ENCODE measurements at regions not wholly inside any gene's neighbourhood (a gene's known extent, or its start where the extent isn't known, plus 50 kb on each side); places are given as distances from the start of the nearest gene placed in this dataset.
A peak's percentile ranks its signal among the peaks of the same experiment; 100 is the strongest.
"Not testable (repeated sequence)": the region's sequence is repeated elsewhere in the genome, so short reads cannot be mapped to it uniquely, and the experiment has no call there.

GRCh38 chr5:124502551-124502950 lies 243.9 kb downstream of the ZNF608 start:
- in situ Hi-C loops (cut with HindIII; ENCODE audit: low sequenced_read_pairs) = no loop called here
- DNase-seq (ENCODE audit: low spot score) = no peak

GRCh38 chr5:124499818-124500217 lies 246.6 kb downstream of the ZNF608 start:
- DNase-seq (ENCODE audit: low spot score); in situ Hi-C loops (cut with HindIII; ENCODE audit: low sequenced_read_pairs): not testable (repeated sequence)

- DNase-seq (ENCODE audit: low spot score); in situ Hi-C loops (cut with HindIII; ENCODE audit: low sequenced_read_pairs): not testable (repeated sequence)
These were observed 249.5 kb downstream of the ZNF608 start for GRCh38 chr5:124496968-124497367.

GRCh38 chr5:124494540-124495116 lies 251.8 kb downstream of the ZNF608 start:
- in situ Hi-C loops (cut with HindIII; ENCODE audit: low sequenced_read_pairs) = no loop called here

GRCh38 chr5:124492444-124493224 lies 253.8 kb downstream of the ZNF608 start:
- DNase-seq (ENCODE audit: low spot score) = no peak
- in situ Hi-C loops (cut with HindIII; ENCODE audit: low sequenced_read_pairs) = no loop called here

More at GRCh38 chr5:124494540-124495116, 251.8 kb downstream of the ZNF608 start:
- no peak for DNase-seq (ENCODE audit: low spot score)

- in situ Hi-C loops (cut with HindIII; ENCODE audit: low sequenced_read_pairs) = not testable (repeated sequence)
These were observed 256.1 kb downstream of the ZNF608 start for GRCh38 chr5:124490315-124490714.

GRCh38 chr5:124481419-124481818 lies 265.0 kb downstream of the ZNF608 start:
- in situ Hi-C loops (cut with HindIII; ENCODE audit: low sequenced_read_pairs) = no loop called here
- DNase-seq (ENCODE audit: low spot score) = no peak

More at GRCh38 chr5:124490315-124490714, 256.1 kb downstream of the ZNF608 start:
- not testable (repeated sequence) for DNase-seq (ENCODE audit: low spot score)

- DNase-seq (ENCODE audit: low spot score) = no peak
- in situ Hi-C loops (cut with HindIII; ENCODE audit: low sequenced_read_pairs) = no loop called here
These were observed 265.5 kb downstream of the ZNF608 start for GRCh38 chr5:124480964-124481363.

GRCh38 chr5:124480022-124480421 lies 266.4 kb downstream of the ZNF608 start:
- DNase-seq (ENCODE audit: low spot score) = no peak
- in situ Hi-C loops (cut with HindIII; ENCODE audit: low sequenced_read_pairs) = no loop called here

GRCh38 chr5:124478264-124478663 lies 268.2 kb downstream of the ZNF608 start:
- DNase-seq (ENCODE audit: low spot score) = no peak
- in situ Hi-C loops (cut with HindIII; ENCODE audit: low sequenced_read_pairs) = no loop called here

- peak; percentile 50 for DNase-seq (ENCODE audit: low spot score)
- in situ Hi-C loops (cut with HindIII; ENCODE audit: low sequenced_read_pairs) = no loop called here
These were observed 268.9 kb downstream of the ZNF608 start for GRCh38 chr5:124477577-124477976.

- in situ Hi-C loops (cut with HindIII; ENCODE audit: low sequenced_read_pairs) = no loop called here
- no peak for DNase-seq (ENCODE audit: low spot score)
These were observed 269.4 kb downstream of the ZNF608 start for GRCh38 chr5:124477062-124477461.

GRCh38 chr5:124474528-124475215 lies 271.8 kb downstream of the ZNF608 start:
- in situ Hi-C loops (cut with HindIII; ENCODE audit: low sequenced_read_pairs) = no loop called here
- DNase-seq (ENCODE audit: low spot score) = no peak

GRCh38 chr5:124468671-124469411 lies 277.6 kb downstream of the ZNF608 start:
- no peak for DNase-seq (ENCODE audit: low spot score)
- in situ Hi-C loops (cut with HindIII; ENCODE audit: low sequenced_read_pairs) = no loop called here

GRCh38 chr5:124467745-124468144 lies 278.7 kb downstream of the ZNF608 start:
- in situ Hi-C loops (cut with HindIII; ENCODE audit: low sequenced_read_pairs) = no loop called here
- DNase-seq (ENCODE audit: low spot score) = no peak

- in situ Hi-C loops (cut with HindIII; ENCODE audit: low sequenced_read_pairs) = no loop called here
- no peak for DNase-seq (ENCODE audit: low spot score)
These were observed 280.4 kb downstream of the ZNF608 start for GRCh38 chr5:124466011-124466410.

- in situ Hi-C loops (cut with HindIII; ENCODE audit: low sequenced_read_pairs) = no loop called here
- DNase-seq (ENCODE audit: low spot score) = no peak
These were observed 282.6 kb downstream of the ZNF608 start for GRCh38 chr5:124463851-124464250.

- in situ Hi-C loops (cut with HindIII; ENCODE audit: low sequenced_read_pairs) = no loop called here
- DNase-seq (ENCODE audit: low spot score) = no peak
These were observed 283.7 kb downstream of the ZNF608 start for GRCh38 chr5:124462751-124463150.

- peak; percentile 44 for DNase-seq (ENCODE audit: low spot score)
- in situ Hi-C loops (cut with HindIII; ENCODE audit: low sequenced_read_pairs) = no loop called here
These were observed 284.5 kb downstream of the ZNF608 start for GRCh38 chr5:124461941-124462340.

GRCh38 chr5:124461157-124461556 lies 285.3 kb downstream of the ZNF608 start:
- DNase-seq (ENCODE audit: low spot score) = no peak
- in situ Hi-C loops (cut with HindIII; ENCODE audit: low sequenced_read_pairs) = no loop called here
